ENCODE measurements at regions not wholly inside any gene's neighbourhood (a gene's known extent, or its start where the extent isn't known, plus 50 kb on each side); places are given as distances from the start of the nearest gene placed in this dataset.
"Not testable (repeated sequence)": the region's sequence is repeated elsewhere in the genome, so short reads cannot be mapped to it uniquely, and the experiment has no call there.

DNA sequence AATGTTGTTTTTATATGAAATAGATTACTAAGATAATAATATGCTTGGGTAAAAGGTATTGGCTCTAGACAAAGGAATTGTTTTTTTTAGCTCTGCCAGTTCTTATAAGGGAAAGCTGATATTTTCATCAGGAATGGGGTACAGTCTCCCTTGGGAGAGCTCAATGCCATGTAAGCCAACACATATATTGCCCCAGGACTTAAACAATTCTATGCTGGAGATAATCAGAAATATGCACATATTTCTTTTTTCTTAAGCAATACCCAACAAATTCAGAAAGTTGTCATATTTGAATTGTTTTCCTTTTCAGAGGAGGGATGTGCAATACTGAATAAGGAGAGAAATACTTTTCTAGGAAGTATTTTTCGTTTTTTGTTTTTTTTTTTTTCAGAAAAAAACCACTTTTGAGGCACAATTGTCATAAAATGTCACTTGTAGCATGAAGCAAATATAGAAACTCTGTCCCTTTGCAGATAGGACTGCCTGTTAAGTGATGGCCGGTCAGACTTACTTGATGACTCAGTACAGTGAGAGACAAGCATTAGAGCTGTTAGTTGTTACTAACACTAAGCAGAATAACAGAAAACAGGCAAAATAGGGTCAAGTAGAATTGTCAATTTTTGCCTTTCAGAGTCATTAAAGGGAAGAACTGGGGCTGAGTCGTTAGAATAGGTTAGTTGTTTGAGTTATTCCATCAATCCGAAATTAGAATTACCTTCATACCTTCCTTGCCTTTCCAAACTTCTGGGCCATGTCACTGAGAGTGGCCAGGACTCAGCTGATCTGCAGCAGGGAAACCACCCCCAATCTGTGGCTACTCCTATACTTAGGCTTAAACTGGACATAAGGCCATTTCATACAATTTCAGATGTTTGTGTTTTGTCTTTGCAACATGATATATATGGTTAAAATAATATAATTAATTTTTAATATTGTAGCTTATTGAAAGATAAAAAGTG is 168.1 kb downstream of the SLC38A4 start:
- H3K4me1 ChIP-seq (ENCODE audit: control insufficient read depth in 1 of 2, insufficient read depth in 2 of 2, low read length in 2 of 2), result peaks cover 22 to 29% of the 10 kb centered on the region in 2 experiments
- no peak overlapping the region for H3K27ac ChIP-seq (ENCODE audit: low read depth, low read length)
- intact Hi-C loops (cut with micrococcal nuclease), result no loop called here
- H3K4me3 ChIP-seq (replicated peaks in 1 of 2; ENCODE audit: low read depth in 1 of 2, low read length in 2 of 2), result no peak overlapping the region
- no peaks in the 10 kb centered on the region for H3K9me2 ChIP-seq (ENCODE audit: insufficient read depth)
- H3K9ac ChIP-seq (ENCODE audit: low read length), result no peak overlapping the region
- ATAC-seq (no peak), DNase-seq (ENCODE audit: low read depth, low spot score) (no peak)
- BruUV-seq (replicated peaks), result no TSS peak
- POLR2A ChIA-PET, result interaction anchor here (0.9 kb wide), 1 partner anchor 134 kb away, joined by 3 read pairs; no protein-coding TSS in a partner anchor
- H3K27me3 ChIP-seq (ENCODE audit: insufficient read depth, low read length), result no peaks in the 10 kb centered on the region
- CTCF ChIA-PET, result interaction anchor here (0.6 to 1.8 kb wide), 2 partner anchors 18 to 328 kb away, joined by 3 to 7 read pairs; no protein-coding TSS in a partner anchor
- H3K36me3 ChIP-seq (ENCODE audit: control insufficient read depth in 1 of 2, insufficient read depth in 2 of 2, low read length in 2 of 2), result no peaks in the 10 kb centered on the region
- no peaks in the 10 kb centered on the region for H3K79me2 ChIP-seq (ENCODE audit: insufficient read depth, low read length)
- H3K4me2 ChIP-seq (ENCODE audit: low read length), result no peak overlapping the region
- RAD21 ChIA-PET (ENCODE audit: low non-redundant PET in 1 of 2, low total read pairs in 2 of 2, uncharacterized antibody in 2 of 2, unreplicated experiment in 2 of 2), result no interaction called here
- TF ChIP-seq, protein P1, sequence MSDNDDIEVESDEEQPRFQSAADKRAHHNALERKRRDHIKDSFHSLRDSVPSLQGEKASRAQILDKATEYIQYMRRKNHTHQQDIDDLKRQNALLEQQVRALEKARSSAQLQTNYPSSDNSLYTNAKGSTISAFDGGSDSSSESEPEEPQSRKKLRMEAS (IDR thresholded peaks at IDR 0.05), result no peak
- TF ChIP-seq ZNF274 (IDR thresholded peaks at IDR 0.05; ENCODE audit: low read depth, low read length) (no peak), JUND (IDR thresholded peaks at IDR 0.05) (no peak; the same call in 1 of the 2 replicates), TCF7L2 (IDR thresholded peaks at IDR 0.05; ENCODE audit: borderline replicate concordance, extremely low read depth, insufficient read depth, insufficient read length) (no peak), ZFX (IDR thresholded peaks at IDR 0.05) (no peak)
- TF ChIP-seq, protein P2, sequence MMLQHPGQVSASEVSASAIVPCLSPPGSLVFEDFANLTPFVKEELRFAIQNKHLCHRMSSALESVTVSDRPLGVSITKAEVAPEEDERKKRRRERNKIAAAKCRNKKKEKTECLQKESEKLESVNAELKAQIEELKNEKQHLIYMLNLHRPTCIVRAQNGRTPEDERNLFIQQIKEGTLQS (IDR thresholded peaks at IDR 0.05), result no peak
- no peaks in the 10 kb centered on the region for H3K9me3 ChIP-seq (ENCODE audit: control insufficient read depth in 1 of 2, insufficient read depth in 1 of 2, low read depth in 1 of 2, low read length in 2 of 2)
- no peak overlapping the region for H2AFZ ChIP-seq (ENCODE audit: low read depth, low read length, poor library complexity, severe bottlenecking)
- H4K20me1 ChIP-seq (ENCODE audit: insufficient read depth), result no peaks in the 10 kb centered on the region

DNA sequence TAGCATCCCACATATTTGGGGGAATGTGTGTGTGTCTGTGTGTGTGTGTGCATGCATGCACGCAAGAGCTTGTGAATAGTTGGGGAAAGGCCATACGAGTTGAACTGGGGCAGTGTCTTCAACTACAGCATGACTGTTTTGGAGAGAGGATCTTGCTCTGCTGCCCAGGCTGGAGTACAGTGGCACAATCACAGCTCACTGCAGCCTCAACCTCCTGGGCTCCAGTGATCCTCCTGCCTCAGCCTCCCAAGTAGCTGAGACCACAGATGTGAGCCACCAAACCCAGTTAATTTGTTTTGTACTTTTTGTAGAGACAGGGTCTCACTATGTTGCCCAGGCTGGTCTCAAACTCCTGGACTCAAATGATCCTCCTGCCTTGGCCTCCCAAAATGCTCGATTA is 169.8 kb downstream of the SLC38A4 start:
- H3K4me2 ChIP-seq (ENCODE audit: low read length); H3K79me2 ChIP-seq (ENCODE audit: insufficient read depth, low read length); H3K9me3 ChIP-seq (ENCODE audit: control insufficient read depth in 1 of 2, insufficient read depth in 1 of 2, low read depth in 1 of 2, low read length in 2 of 2); H2AFZ ChIP-seq (ENCODE audit: low read depth, low read length, poor library complexity, severe bottlenecking); H3K9ac ChIP-seq (ENCODE audit: low read length); H3K27ac ChIP-seq (ENCODE audit: low read depth, low read length); intact Hi-C loops (cut with micrococcal nuclease); DNase-seq (ENCODE audit: low read depth, low spot score); BruUV-seq (replicated peaks); CTCF ChIA-PET; H3K4me3 ChIP-seq (replicated peaks in 1 of 2; ENCODE audit: low read depth in 1 of 2, low read length in 2 of 2); RAD21 ChIA-PET (ENCODE audit: low non-redundant PET in 1 of 2, low total read pairs in 2 of 2, uncharacterized antibody in 2 of 2, unreplicated experiment in 2 of 2); H3K9me2 ChIP-seq (ENCODE audit: insufficient read depth); ATAC-seq; POLR2A ChIA-PET; H3K27me3 ChIP-seq (ENCODE audit: insufficient read depth, low read length); H4K20me1 ChIP-seq (ENCODE audit: insufficient read depth); H3K36me3 ChIP-seq (ENCODE audit: control insufficient read depth in 1 of 2, insufficient read depth in 2 of 2, low read length in 2 of 2): not testable (repeated sequence)
- peaks cover 9 to 14% of the 10 kb centered on the region in 2 experiments for H3K4me1 ChIP-seq (ENCODE audit: control insufficient read depth in 1 of 2, insufficient read depth in 2 of 2, low read length in 2 of 2)

All from HCT116 (cell line).